ENCODE measurements at regions not wholly inside any gene's neighbourhood (a gene's known extent, or its start where the extent isn't known, plus 50 kb on each side); places are given as distances from the start of the nearest gene placed in this dataset.

DNA sequence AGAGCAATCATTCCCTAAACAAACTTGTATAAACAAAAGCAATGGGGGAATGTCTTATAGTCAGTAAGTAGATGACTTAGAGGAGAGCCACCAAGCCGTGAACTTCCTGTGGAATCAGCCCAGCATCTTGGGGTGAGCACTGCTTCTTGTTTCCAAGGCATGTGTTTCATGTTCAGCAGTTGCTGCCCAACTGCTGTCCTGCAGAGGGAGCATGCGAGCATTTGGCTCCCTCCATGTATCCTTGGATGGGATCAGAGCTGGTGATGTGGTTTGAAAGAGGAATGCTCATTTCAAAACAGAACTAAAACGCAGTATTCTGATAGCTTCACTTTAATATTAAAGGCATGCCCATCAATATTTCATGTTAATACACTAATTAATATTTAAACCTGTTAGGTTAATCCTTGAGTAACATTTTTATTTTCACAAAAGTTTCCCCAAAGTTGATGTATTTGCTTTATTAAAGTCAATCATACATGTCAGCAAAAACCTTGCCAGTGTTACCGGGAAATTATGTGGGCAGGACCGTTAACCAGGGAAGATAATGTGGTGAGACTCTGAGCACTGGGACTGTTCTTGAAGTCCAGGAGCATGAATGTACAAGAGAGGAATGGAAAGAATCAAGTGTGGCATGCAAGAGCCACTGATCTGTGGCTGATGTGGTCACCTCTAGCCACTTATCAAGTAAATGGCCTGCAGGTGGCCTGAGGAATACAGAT, 172.1 kb upstream of the GGTLC1 start:
- H3K4me3 ChIP-seq (ENCODE audit: low read depth, poor library complexity, severe bottlenecking): no peak overlapping the region
- intact Hi-C loops (cut with DNase I; ENCODE audit: low total_unique reads): no loop called here
- DNase-seq (ENCODE audit: low spot score in 2 of 2): no peak
- TF ChIP-seq POLR2A (IDR thresholded peaks at IDR 0.05): no peak
- TF ChIP-seq, protein P1, sequence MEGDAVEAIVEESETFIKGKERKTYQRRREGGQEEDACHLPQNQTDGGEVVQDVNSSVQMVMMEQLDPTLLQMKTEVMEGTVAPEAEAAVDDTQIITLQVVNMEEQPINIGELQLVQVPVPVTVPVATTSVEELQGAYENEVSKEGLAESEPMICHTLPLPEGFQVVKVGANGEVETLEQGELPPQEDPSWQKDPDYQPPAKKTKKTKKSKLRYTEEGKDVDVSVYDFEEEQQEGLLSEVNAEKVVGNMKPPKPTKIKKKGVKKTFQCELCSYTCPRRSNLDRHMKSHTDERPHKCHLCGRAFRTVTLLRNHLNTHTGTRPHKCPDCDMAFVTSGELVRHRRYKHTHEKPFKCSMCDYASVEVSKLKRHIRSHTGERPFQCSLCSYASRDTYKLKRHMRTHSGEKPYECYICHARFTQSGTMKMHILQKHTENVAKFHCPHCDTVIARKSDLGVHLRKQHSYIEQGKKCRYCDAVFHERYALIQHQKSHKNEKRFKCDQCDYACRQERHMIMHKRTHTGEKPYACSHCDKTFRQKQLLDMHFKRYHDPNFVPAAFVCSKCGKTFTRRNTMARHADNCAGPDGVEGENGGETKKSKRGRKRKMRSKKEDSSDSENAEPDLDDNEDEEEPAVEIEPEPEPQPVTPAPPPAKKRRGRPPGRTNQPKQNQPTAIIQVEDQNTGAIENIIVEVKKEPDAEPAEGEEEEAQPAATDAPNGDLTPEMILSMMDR (IDR thresholded peaks at IDR 0.05): no peak
- WGBS, 2 donors: 21 to 22% methylated on average over 5 of the region's 5 CpGs

DNA sequence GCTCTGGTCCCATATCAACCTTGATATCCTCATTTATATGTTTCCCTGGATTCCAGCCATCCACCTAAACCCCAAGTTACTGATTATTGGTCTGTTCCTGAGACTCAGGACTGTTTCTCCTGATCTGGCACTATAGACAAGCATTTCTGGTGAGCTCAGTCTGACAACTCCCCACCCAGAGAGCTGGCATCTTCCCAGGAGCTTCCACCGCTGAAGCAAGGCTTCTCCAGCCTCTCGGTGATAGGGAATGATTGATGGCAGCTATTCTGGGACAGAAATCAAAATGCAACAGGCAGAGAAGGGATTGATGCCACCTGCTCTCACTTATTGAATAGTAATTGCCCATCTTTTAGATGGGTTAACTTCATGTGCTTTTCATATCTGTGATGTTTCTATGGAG, 169.7 kb upstream of the GGTLC1 start:
- intact Hi-C loops (cut with DNase I; ENCODE audit: low total_unique reads): no loop called here
- H3K4me3 ChIP-seq (ENCODE audit: low read depth, poor library complexity, severe bottlenecking): no peak overlapping the region

DNA sequence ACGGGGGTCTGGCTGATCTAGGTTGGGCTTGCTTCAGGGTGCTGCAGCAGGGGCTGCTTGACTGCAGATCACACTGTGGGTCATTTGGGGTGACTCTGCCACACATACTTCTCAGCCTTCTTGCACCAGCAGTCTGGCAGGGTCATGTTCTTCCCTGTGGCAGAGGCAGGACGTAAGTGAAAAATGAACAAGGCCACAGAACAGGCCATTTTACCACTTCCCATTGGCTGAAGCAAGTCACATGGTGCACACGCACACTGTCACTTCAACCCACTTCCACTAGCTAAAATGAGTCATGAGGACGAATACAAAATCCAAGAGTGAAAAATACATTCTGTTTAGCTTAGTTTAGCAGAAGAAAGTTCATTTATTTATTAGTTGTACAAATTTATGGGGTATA, 168.6 kb upstream of the GGTLC1 start:
- H3K4me3 ChIP-seq (ENCODE audit: low read depth, poor library complexity, severe bottlenecking): no peak overlapping the region
- intact Hi-C loops (cut with DNase I; ENCODE audit: low total_unique reads): no loop called here
- 73 to 80% methylated on average over 4 of the region's 4 CpGs for WGBS, 2 donors
- DNase-seq (ENCODE audit: low spot score in 2 of 2): no peak
- TF ChIP-seq POLR2A (IDR thresholded peaks at IDR 0.05): no peak
- TF ChIP-seq, protein P1 (IDR thresholded peaks at IDR 0.05): no peak

More for the DNA sequence above, 169.7 kb upstream of the GGTLC1 start:
- TF ChIP-seq, protein P1 (IDR thresholded peaks at IDR 0.05): no peak
- no peak for TF ChIP-seq POLR2A (IDR thresholded peaks at IDR 0.05)
- 12 to 18% methylated on average over 2 of the region's 2 CpGs for WGBS, 2 donors
- DNase-seq (ENCODE audit: low spot score in 2 of 2): no peak

DNA sequence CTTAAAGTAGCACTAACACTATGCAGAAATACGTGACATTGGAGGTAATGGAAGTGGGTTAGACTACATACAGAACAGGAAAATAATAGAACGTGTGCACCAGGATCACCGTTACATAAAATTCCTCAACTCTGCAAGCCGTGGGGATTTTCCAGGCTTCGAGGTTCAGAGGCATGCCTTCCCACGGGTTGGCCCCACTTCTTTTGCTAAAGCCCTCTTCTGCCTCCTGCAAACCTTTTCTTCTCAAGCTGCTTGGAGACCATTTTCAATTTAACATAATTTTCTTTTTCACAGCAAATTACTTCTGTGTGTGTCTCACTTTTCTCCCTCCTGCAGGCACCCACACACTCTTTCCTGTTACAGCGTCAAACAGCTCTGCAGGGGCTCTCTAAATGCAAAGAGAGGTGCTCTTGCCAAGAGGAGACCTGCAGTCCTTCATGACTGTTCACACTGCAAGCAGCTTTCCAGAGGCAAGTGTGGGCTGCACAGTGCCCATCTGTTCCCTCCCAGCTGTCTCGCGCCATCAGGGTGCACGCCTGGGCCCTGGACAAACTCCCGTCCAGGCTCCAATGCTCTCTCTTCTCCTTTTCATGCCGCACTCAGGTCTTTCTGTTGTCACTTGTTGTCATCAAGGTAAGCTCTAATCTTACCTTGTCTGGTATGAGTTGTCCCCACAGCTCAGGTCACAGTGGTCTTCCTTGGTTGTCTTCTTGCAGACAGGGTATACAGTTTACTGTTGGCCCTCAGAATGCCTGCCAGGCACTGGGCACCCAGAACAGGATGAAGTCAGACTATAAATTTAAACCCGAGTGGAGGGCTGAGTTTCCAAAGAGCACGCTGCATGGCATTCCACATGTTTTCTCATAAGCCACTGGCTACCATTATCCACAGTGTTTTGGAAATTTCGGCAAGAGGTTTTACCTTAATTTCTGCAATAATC, 164.8 kb upstream of the GGTLC1 start:
- TF ChIP-seq, protein P1 (IDR thresholded peaks at IDR 0.05): no peak
- no peak for TF ChIP-seq POLR2A (IDR thresholded peaks at IDR 0.05)
- intact Hi-C loops (cut with DNase I; ENCODE audit: low total_unique reads): no loop called here
- WGBS, 2 donors: 74 to 77% methylated on average over 15 of the region's 15 CpGs
- no peak for DNase-seq (ENCODE audit: low spot score in 2 of 2)
- no peak overlapping the region for H3K4me3 ChIP-seq (ENCODE audit: low read depth, poor library complexity, severe bottlenecking)

DNA sequence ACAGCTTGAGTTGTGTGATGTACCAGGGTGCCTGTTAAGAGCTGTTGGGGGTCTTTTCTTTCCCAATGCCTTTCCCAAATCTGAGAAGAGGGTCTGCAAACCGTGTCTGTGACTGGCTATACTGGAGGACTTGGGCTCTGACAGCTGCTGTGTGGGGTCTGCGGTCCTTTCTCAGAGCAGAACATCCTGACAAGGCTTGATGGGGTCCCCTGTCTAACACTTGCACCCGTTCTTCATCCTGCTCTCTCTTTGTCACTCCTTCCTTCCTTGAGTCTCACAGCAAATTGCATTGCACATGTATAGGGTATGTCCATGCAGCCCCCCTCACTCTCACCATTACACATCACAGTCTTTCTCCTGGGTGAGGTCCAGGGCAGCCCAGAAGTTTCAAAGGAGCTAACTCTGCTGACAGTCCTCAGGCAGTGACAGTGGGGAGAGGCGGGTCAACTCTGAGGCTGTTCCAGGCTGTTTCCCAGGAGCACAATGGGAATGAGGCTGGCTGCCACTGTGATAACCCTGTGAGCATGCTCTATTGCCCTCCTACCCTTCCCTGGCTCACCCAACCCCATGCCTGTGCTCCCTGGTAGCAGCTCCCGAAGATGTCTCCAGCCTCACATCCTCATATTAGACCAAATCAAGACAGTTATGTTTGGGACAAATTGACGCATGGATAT, 163.2 kb upstream of the GGTLC1 start:
- intact Hi-C loops (cut with DNase I; ENCODE audit: low total_unique reads): no loop called here
- 87 to 88% methylated on average over 6 of the region's 6 CpGs for WGBS, 2 donors
- no peak overlapping the region for H3K4me3 ChIP-seq (ENCODE audit: low read depth, poor library complexity, severe bottlenecking)
- TF ChIP-seq, protein P1 (IDR thresholded peaks at IDR 0.05): no peak
- no peak for TF ChIP-seq POLR2A (IDR thresholded peaks at IDR 0.05)
- DNase-seq (ENCODE audit: low spot score in 2 of 2): no peak
